Kidney (tissue), 13 donors: ENCODE measurements at regions not wholly inside any gene's neighbourhood (a gene's known extent, or its start where the extent isn't known, plus 50 kb on each side); places are given as distances from the start of the nearest gene placed in this dataset.
A peak's percentile ranks its signal among the peaks of the same experiment; 100 is the strongest.

Experiments
- DNase-seq, 5 donors: peaks; one replicate each; pipeline ENCODE4 v3.0.0-alpha.2; 2013 to 2020
- FAIRE-seq: peaks from 2 replicates; lab custom pipeline; 2012; peaks lifted over from hg19 to GRCh38; lab: Jason Lieb, UNC
- H3K27ac ChIP-seq, 2 donors: one replicate each; pipeline ENCODE4 v1.7.0; 2013; ENCODE audit warnings: low read depth in 2 of 2, low read length in 2 of 2, inconsistent platforms in 1 of 2
- H3K27me3 ChIP-seq: one replicate; pipeline ENCODE4 v1.7.1; 2013; ENCODE audit warnings: low read length, inconsistent platforms; ENCODE audit not compliant: control insufficient read depth, insufficient read depth
- H3K36me3 ChIP-seq, 3 donors: one replicate each; pipeline versions ENCODE4 v1.7.0 to v1.7.1; 2013; ENCODE audit warnings: low read length in 3 of 3, control low read depth in 1 of 3, inconsistent platforms in 1 of 3; ENCODE audit not compliant: insufficient read depth in 3 of 3, control insufficient read depth in 2 of 3
- H3K4me1 ChIP-seq, 3 donors: one replicate each; pipeline versions ENCODE4 v1.7.0 to v1.7.1; 2013; ENCODE audit warnings: low read length in 3 of 3, inconsistent platforms in 1 of 3, low read depth in 1 of 3; ENCODE audit not compliant: control insufficient read depth in 2 of 3, insufficient read depth in 2 of 3
- H3K4me3 ChIP-seq, 3 donors: one replicate each; pipeline versions ENCODE4 v1.7.0 to v1.8.1; 2013; ENCODE audit warnings: low read length in 3 of 3, control low read depth in 1 of 3, inconsistent platforms in 1 of 3
- H3K9ac ChIP-seq, 3 donors: one replicate each; pipeline versions ENCODE4 v1.7.0 to v1.7.1; 2013; ENCODE audit warnings: low read length in 3 of 3, control low read depth in 1 of 3, inconsistent platforms in 1 of 3
- H3K9me3 ChIP-seq, 3 donors: one replicate each; pipeline versions ENCODE4 v1.7.0 to v1.7.1; 2013; ENCODE audit warnings: low read length in 3 of 3, control low read depth in 1 of 3, inconsistent platforms in 1 of 3; ENCODE audit not compliant: control insufficient read depth in 2 of 3, insufficient read depth in 1 of 3
- intact Hi-C: fragments of 100-400 bp; cut with DNase I; formaldehyde crosslinking; loops from one replicate; pipeline ENCODE4 v1.11.1; 2022
- TF ChIP-seq, protein P1 (sequence below): IDR thresholded peaks from 3 replicates; pipeline ENCODE4 v1.5.1; 2012; ENCODE audit warnings: mild to moderate bottlenecking, moderate library complexity, borderline replicate concordance; ENCODE audit not compliant: insufficient read depth; ENCODE audit errors: extremely low read depth
- donor health status: control.
- donor health status: control.
- donor health status: control.
- donor health status: control.
- donor health status: control.
- donor health status: DM: yes; HTN: yes; CAD: no.
- donor health status: Normal renal cell carcinoma (clear cell type).

DNA sequence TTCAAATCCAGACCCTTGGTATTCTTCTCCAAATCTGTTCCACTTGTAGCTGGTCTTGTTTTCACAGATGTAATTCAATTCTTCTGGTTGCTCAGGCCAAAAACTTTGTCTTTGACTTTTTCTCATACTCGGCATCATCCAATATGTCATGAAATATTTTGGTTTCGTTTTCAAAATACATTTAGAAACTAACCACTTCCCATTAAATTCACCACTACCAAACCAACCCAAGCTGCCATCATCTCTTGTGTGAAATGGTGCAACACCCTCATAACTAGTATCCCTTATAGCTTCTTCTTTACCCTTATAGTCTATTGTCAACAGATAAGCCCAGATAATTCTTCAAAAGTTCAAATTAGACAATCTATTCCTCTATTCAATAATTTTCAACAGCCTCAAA, 192.1 kb downstream of the PRR32 start:
- TF ChIP-seq, protein P1, sequence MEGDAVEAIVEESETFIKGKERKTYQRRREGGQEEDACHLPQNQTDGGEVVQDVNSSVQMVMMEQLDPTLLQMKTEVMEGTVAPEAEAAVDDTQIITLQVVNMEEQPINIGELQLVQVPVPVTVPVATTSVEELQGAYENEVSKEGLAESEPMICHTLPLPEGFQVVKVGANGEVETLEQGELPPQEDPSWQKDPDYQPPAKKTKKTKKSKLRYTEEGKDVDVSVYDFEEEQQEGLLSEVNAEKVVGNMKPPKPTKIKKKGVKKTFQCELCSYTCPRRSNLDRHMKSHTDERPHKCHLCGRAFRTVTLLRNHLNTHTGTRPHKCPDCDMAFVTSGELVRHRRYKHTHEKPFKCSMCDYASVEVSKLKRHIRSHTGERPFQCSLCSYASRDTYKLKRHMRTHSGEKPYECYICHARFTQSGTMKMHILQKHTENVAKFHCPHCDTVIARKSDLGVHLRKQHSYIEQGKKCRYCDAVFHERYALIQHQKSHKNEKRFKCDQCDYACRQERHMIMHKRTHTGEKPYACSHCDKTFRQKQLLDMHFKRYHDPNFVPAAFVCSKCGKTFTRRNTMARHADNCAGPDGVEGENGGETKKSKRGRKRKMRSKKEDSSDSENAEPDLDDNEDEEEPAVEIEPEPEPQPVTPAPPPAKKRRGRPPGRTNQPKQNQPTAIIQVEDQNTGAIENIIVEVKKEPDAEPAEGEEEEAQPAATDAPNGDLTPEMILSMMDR = no peak
- Histone ChIP-seq H3K4me1 (no peaks in the 10 kb centered on the region), H3K36me3 (no peaks in the 10 kb centered on the region), H3K4me3 (no peak overlapping the region), H3K9me3 (no peaks in the 10 kb centered on the region), H3K9ac (no peak overlapping the region), H3K27me3 (no peaks in the 10 kb centered on the region), H3K27ac (no peak overlapping the region)
- DNase-seq (no peak), FAIRE-seq (no peak)
- intact Hi-C loops = no loop called here

DNA sequence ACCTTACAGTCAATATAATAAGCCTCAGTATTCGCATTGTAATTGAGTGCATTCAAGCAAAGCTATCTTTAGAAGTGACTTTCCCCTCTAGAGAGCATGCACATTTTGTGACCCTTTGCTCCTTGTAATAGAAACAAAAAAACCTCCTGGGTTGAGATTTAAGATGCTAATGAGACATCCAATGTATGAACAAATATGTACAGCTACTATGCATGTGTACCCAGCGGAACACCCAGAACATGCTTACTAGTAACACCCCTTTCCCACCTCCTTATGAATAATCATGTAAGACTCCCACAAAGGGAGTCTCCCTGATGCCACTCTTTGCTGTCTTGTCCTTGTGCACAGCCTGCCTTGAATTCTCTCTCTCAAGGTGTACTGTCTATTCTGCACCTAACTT, 205.5 kb downstream of the PRR32 start:
- TF ChIP-seq, protein P1 = no peak
- Histone ChIP-seq H3K9me3 (no peaks in the 10 kb centered on the region), H3K9ac (no peak overlapping the region), H3K36me3 (no peaks in the 10 kb centered on the region), H3K4me1 (no peaks in the 10 kb centered on the region), H3K27ac (no peak overlapping the region), H3K27me3 (no peaks in the 10 kb centered on the region), H3K4me3 (no peak overlapping the region)
- FAIRE-seq (no peak), DNase-seq (no peak)
- intact Hi-C loops = no loop called here

DNA sequence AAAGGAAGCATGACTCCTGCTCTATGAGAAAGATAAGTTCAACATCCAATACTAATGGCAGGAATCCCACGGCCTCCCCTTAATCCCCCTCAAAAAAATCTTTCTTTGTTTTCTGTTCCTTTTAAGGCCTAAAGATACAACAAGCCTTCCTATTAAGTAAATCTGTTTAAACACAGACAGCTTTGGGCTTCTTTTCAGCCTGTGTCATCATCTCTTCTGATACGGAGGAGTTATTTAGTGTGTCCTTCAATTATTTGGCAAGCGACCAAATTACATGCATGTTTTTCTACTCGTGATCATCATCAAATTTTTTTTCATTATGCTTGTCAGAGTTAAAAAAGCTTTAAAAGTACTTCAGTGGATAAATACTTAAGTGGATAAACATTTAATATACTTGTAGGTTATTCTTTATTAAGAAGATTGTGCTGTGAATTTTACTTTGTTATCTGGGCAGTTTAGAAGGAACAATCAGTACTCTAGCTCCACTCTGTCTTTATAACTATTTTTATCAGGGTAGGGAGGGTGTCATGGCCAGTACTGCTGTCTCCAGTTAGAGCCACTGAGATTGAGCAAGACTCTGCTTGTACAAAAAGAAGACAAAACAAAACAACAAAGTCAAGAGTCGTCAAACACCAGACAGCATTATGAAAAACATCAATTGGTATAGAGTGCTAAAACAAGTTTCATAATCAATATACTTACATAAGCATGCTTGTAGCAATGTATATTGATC, 210.7 kb downstream of the PRR32 start:
- DNase-seq = peak in 1 of 5 donors; percentile 1
- Histone ChIP-seq H3K36me3 (no peaks in the 10 kb centered on the region), H3K27me3 (no peaks in the 10 kb centered on the region), H3K4me1 (no peaks in the 10 kb centered on the region), H3K27ac (no peak overlapping the region), H3K9me3 (no peaks in the 10 kb centered on the region), H3K4me3 (no peak overlapping the region), H3K9ac (no peak overlapping the region)
- TF ChIP-seq, protein P1 = no peak
- no peak for FAIRE-seq
- intact Hi-C loops = no loop called here

DNA sequence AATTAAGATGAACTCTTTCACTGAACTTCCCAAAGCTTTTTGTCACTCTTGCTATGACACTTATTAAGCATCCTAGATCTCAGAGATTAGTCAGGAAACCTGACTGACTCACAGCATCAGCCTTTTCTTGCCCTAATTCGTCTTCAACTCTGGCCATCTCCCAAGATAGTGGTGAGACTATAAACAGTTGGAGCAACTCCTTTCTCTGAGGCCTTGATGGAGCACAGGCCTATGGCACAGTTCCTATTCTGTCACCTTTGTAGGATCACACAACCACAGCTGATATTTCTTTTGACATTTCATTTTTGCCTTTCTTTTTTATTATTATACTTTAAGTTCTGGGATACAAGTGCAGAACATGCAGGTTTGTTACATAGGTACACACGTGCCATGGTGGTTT, 217.6 kb downstream of the PRR32 start:
- intact Hi-C loops = no loop called here
- no peak overlapping the region for H3K27ac ChIP-seq
- FAIRE-seq (no peak), DNase-seq (no peak)
- H3K4me3 ChIP-seq = no peak overlapping the region
- H3K27me3 ChIP-seq = no peaks in the 10 kb centered on the region
- H3K4me1 ChIP-seq = no peaks in the 10 kb centered on the region
- H3K9me3 ChIP-seq = no peaks in the 10 kb centered on the region
- no peaks in the 10 kb centered on the region for H3K36me3 ChIP-seq
- TF ChIP-seq, protein P1 = no peak
- no peak overlapping the region for H3K9ac ChIP-seq
